ENCODE measurements at regions not wholly inside any gene's neighbourhood (a gene's known extent, or its start where the extent isn't known, plus 50 kb on each side); places are given as distances from the start of the nearest gene placed in this dataset.

DNA sequence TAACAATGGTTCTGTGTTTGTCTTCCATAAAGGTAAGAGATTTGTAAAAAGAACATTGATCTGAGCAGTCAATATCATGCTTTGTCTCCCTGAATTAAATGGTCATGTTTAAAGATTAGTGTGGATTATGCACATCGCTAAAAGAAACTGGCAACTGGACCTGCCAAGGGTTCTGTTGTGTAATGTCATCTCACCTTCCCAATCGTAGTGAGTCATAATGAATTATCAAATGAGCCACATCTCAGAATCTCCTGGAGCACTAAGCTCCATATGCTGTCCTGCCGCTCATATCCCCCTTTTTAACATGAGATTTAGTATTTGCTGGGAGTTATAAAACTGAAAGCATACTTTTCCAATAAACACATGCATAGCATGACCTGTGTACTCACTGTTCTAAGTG lies 187.0 kb upstream of the OPRM1 start:
- DNase-seq (ENCODE audit: extremely low read depth in 1 of 4, low spot score in 3 of 4): no peak
- Histone ChIP-seq H3K9me1 (ENCODE audit: control insufficient read depth, insufficient read depth, low read length) (no peaks in the 10 kb centered on the region), H2AFZ (ENCODE audit: low read depth, low read length) (no peak overlapping the region), H3K27ac (ENCODE audit: extremely low read depth, low read depth, low read length) (no peak overlapping the region), H3K27me3 (ENCODE audit: control insufficient read depth in 2 of 2, insufficient read depth in 2 of 2, low read length in 2 of 2) (no peaks in the 10 kb centered on the region), H3K79me2 (ENCODE audit: control insufficient read depth, insufficient read depth, low read length) (no peaks in the 10 kb centered on the region), H3K4me3 (no peak overlapping the region), H3K4me2 (ENCODE audit: insufficient read depth, low read length) (no peak overlapping the region), H3K9ac (ENCODE audit: insufficient read depth in 1 of 2, low read depth in 2 of 2, low read length in 2 of 2) (no peak overlapping the region), H3K4me1 (replicated peaks in 1 of 2; ENCODE audit: control insufficient read depth in 2 of 2, insufficient read depth in 2 of 2, low read length in 2 of 2) (no peaks in the 10 kb centered on the region), H3K36me3 (ENCODE audit: control insufficient read depth, insufficient read depth, low read length) (no peaks in the 10 kb centered on the region), H4K20me1 (replicated peaks; ENCODE audit: control insufficient read depth, insufficient read depth, low read length) (no peaks in the 10 kb centered on the region), H3K9me3 (replicated peaks; ENCODE audit: control insufficient read depth, insufficient read depth, low read depth, low read length) (no peaks in the 10 kb centered on the region)
- TF ChIP-seq ZNF408 (CRISPR knock-in tag; IDR thresholded peaks at IDR 0.05; ENCODE audit: low read depth): no peak
- TF ChIP-seq, protein P1, sequence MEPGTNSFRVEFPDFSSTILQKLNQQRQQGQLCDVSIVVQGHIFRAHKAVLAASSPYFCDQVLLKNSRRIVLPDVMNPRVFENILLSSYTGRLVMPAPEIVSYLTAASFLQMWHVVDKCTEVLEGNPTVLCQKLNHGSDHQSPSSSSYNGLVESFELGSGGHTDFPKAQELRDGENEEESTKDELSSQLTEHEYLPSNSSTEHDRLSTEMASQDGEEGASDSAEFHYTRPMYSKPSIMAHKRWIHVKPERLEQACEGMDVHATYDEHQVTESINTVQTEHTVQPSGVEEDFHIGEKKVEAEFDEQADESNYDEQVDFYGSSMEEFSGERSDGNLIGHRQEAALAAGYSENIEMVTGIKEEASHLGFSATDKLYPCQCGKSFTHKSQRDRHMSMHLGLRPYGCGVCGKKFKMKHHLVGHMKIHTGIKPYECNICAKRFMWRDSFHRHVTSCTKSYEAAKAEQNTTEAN (CRISPR knock-in tag; IDR thresholded peaks at IDR 0.05): no peak
- no peak for TF ChIP-seq CHD2 (IDR thresholded peaks at IDR 0.05; ENCODE audit: low read depth, low read length)
- TF ChIP-seq, protein P2, sequence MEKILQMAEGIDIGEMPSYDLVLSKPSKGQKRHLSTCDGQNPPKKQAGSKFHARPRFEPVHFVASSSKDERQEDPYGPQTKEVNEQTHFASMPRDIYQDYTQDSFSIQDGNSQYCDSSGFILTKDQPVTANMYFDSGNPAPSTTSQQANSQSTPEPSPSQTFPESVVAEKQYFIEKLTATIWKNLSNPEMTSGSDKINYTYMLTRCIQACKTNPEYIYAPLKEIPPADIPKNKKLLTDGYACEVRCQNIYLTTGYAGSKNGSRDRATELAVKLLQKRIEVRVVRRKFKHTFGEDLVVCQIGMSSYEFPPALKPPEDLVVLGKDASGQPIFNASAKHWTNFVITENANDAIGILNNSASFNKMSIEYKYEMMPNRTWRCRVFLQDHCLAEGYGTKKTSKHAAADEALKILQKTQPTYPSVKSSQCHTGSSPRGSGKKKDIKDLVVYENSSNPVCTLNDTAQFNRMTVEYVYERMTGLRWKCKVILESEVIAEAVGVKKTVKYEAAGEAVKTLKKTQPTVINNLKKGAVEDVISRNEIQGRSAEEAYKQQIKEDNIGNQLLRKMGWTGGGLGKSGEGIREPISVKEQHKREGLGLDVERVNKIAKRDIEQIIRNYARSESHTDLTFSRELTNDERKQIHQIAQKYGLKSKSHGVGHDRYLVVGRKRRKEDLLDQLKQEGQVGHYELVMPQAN (IDR thresholded peaks at IDR 0.05; ENCODE audit: borderline replicate concordance): no peak
- TF ChIP-seq ATF1 (CRISPR knock-in tag; IDR thresholded peaks at IDR 0.05): no peak
- TF ChIP-seq ATF1 (tag; IDR thresholded peaks at IDR 0.05): no peak
- no peak for TF ChIP-seq KDM2B (CRISPR knock-in tag; IDR thresholded peaks at IDR 0.05)
- no peak for TF ChIP-seq ZNF143 (CRISPR knock-in tag; IDR thresholded peaks at IDR 0.05)
- ChIA-PET CTCF (ENCODE audit: low intra/inter-chr PET ratio) (no interaction called here), POLR2A (no interaction called here)
- ATAC-seq: no peak
- in situ Hi-C loops (cut with MboI) (no loop called here), intact Hi-C loops (cut with micrococcal nuclease) (no loop called here)
- BruUV-seq (replicated peaks): no TSS peak
- WGBS (ENCODE audit: insufficient coverage, low coverage, missing lambda C conversion rate): 1% methylated on average over 3 of the region's 3 CpGs
- no peak for FAIRE-seq
